ENCODE measurements at regions not wholly inside any gene's neighbourhood (a gene's known extent, or its start where the extent isn't known, plus 50 kb on each side); places are given as distances from the start of the nearest gene placed in this dataset.

DNA sequence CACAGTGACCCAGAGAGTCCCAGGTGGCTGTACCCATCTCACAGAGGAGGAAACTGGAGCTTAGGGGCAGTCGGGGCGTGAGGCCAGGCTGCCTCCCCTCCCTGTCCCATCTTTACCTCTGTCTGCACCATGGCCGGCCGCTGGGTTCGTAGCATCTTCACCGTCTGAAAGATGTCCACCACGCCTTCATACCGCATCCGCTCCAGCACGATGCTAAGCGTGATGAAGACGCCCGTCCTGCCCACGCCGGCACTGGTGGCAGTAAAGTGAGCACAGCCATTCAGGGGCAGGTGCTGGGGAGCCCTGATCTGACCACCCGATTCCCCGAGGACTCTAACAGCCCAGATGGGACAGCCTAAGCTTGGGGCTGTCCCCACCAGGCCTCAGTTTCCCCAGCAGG, 132.8 kb downstream of the PTPRS start:
- H3K27ac ChIP-seq (ENCODE audit: low read depth in 1 of 2, low read length in 2 of 2): no peak overlapping the region
- no peak for DNase-seq
- TF ChIP-seq, protein P1, sequence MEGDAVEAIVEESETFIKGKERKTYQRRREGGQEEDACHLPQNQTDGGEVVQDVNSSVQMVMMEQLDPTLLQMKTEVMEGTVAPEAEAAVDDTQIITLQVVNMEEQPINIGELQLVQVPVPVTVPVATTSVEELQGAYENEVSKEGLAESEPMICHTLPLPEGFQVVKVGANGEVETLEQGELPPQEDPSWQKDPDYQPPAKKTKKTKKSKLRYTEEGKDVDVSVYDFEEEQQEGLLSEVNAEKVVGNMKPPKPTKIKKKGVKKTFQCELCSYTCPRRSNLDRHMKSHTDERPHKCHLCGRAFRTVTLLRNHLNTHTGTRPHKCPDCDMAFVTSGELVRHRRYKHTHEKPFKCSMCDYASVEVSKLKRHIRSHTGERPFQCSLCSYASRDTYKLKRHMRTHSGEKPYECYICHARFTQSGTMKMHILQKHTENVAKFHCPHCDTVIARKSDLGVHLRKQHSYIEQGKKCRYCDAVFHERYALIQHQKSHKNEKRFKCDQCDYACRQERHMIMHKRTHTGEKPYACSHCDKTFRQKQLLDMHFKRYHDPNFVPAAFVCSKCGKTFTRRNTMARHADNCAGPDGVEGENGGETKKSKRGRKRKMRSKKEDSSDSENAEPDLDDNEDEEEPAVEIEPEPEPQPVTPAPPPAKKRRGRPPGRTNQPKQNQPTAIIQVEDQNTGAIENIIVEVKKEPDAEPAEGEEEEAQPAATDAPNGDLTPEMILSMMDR (IDR thresholded peaks at IDR 0.05): no peak
- no peaks in the 10 kb centered on the region for H3K27me3 ChIP-seq (ENCODE audit: control insufficient read depth in 2 of 2, insufficient read depth in 2 of 2, low read length in 2 of 2)
- no peak overlapping the region for H3K9ac ChIP-seq (ENCODE audit: insufficient read depth, low read length, poor library complexity, severe bottlenecking)
- no peaks in the 10 kb centered on the region for H3K36me3 ChIP-seq (replicated peaks in 1 of 2; ENCODE audit: control insufficient read depth in 1 of 2, insufficient read depth in 2 of 2, low read length in 2 of 2)
- H3K79me2 ChIP-seq (ENCODE audit: insufficient read depth, low read length): no peaks in the 10 kb centered on the region
- peaks cover 0 to 14% (median 10%) of the 10 kb centered on the region in 7 donors for H3K9me3 Mint-ChIP-seq
- peaks cover 11% of the 10 kb centered on the region for H3K4me1 Mint-ChIP-seq
- no peak overlapping the region for H2AFZ ChIP-seq (ENCODE audit: insufficient read depth, low read depth, low read length, poor library complexity, severe bottlenecking)
- H3K4me1 ChIP-seq (ENCODE audit: control insufficient read depth in 1 of 2, insufficient read depth in 2 of 2, low read length in 2 of 2): peaks cover 0 to 16% of the 10 kb centered on the region in 2 donors
- no peak overlapping the region for H3K4me3 Mint-ChIP-seq
- intact Hi-C loops (cut with micrococcal nuclease): no loop called here
- no peaks in the 10 kb centered on the region for H3K36me3 Mint-ChIP-seq
- H4K20me1 ChIP-seq (ENCODE audit: insufficient read depth, low read length): no peaks in the 10 kb centered on the region
- no peak overlapping the region for H3K4me3 ChIP-seq (replicated peaks in 1 of 3; ENCODE audit: low read depth in 2 of 3, low read length in 3 of 3)
- no peak overlapping the region for H3K4me2 ChIP-seq (replicated peaks; ENCODE audit: extremely low read depth, low read length, poor library complexity, severe bottlenecking)
- H3K9me3 ChIP-seq (replicated peaks in 1 of 2; ENCODE audit: control insufficient read depth in 1 of 2, insufficient read depth in 1 of 2, low read length in 2 of 2): peaks cover 4 to 20% of the 10 kb centered on the region in 2 donors
- no peak overlapping the region for H3K27ac Mint-ChIP-seq
- H3K27me3 Mint-ChIP-seq (ENCODE audit: low read depth in 3 of 3): peaks cover 0 to 6% (median 2%) of the 10 kb centered on the region in 3 donors
- 95% methylated on average over 17 of the region's 17 CpGs for WGBS (ENCODE audit: insufficient coverage)

DNA sequence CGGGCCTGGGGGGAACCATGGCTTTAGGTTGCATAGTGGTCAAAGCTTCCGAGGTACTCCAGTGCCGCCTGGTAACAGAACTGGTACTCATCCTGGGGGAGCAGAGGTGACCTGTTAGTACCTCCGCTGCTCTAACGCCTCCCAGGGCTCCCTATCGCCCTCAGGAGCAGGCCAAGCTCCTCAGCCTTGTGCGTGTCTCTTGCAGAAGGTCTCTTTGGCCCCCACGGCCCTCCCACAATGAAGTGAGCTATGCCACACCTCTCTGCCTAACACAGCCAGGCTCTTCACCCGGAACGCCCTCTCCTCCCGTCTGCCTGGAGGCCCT, 133.9 kb downstream of the PTPRS start:
- Histone ChIP-seq H2AFZ (ENCODE audit: insufficient read depth, low read depth, low read length, poor library complexity, severe bottlenecking) (no peak overlapping the region), H4K20me1 (ENCODE audit: insufficient read depth, low read length) (no peaks in the 10 kb centered on the region), H3K27me3 (ENCODE audit: control insufficient read depth in 2 of 2, insufficient read depth in 2 of 2, low read length in 2 of 2) (no peaks in the 10 kb centered on the region), H3K79me2 (ENCODE audit: insufficient read depth, low read length) (no peaks in the 10 kb centered on the region), H3K9ac (ENCODE audit: insufficient read depth, low read length, poor library complexity, severe bottlenecking) (no peak overlapping the region), H3K27ac (ENCODE audit: low read depth in 1 of 2, low read length in 2 of 2) (no peak overlapping the region), H3K4me1 (ENCODE audit: control insufficient read depth in 1 of 2, insufficient read depth in 2 of 2, low read length in 2 of 2) (peaks cover 0 to 16% of the 10 kb centered on the region in 2 donors), H3K9me3 (replicated peaks in 1 of 2; ENCODE audit: control insufficient read depth in 1 of 2, insufficient read depth in 1 of 2, low read length in 2 of 2) (peaks cover 12 to 31% of the 10 kb centered on the region in 2 donors), H3K4me2 (replicated peaks; ENCODE audit: extremely low read depth, low read length, poor library complexity, severe bottlenecking) (no peak overlapping the region), H3K4me3 (replicated peaks in 1 of 3; ENCODE audit: low read depth in 2 of 3, low read length in 3 of 3) (no peak overlapping the region), H3K36me3 (replicated peaks in 1 of 2; ENCODE audit: control insufficient read depth in 1 of 2, insufficient read depth in 2 of 2, low read length in 2 of 2) (no peaks in the 10 kb centered on the region)
- 92% methylated on average over 11 of the region's 11 CpGs for WGBS (ENCODE audit: insufficient coverage)
- TF ChIP-seq, protein P1 (IDR thresholded peaks at IDR 0.05): no peak
- Mint-ChIP-seq H3K4me1 (peaks cover 11% of the 10 kb centered on the region), H3K9me3 (peaks cover 3 to 25% (median 19%) of the 10 kb centered on the region in 7 donors), H3K27me3 (ENCODE audit: low read depth in 3 of 3) (peaks cover 0 to 6% (median 2%) of the 10 kb centered on the region in 3 donors), H3K4me3 (no peak overlapping the region), H3K36me3 (no peaks in the 10 kb centered on the region), H3K27ac (peak overlapping the region in 1 of 7 donors; percentile 2)
- intact Hi-C loops (cut with micrococcal nuclease): no loop called here
- DNase-seq: no peak

Measured in CD14-positive monocyte (primary cell).